ENCODE measurements at regions not wholly inside any gene's neighbourhood (a gene's known extent, or its start where the extent isn't known, plus 50 kb on each side); places are given as distances from the start of the nearest gene placed in this dataset.

DNA sequence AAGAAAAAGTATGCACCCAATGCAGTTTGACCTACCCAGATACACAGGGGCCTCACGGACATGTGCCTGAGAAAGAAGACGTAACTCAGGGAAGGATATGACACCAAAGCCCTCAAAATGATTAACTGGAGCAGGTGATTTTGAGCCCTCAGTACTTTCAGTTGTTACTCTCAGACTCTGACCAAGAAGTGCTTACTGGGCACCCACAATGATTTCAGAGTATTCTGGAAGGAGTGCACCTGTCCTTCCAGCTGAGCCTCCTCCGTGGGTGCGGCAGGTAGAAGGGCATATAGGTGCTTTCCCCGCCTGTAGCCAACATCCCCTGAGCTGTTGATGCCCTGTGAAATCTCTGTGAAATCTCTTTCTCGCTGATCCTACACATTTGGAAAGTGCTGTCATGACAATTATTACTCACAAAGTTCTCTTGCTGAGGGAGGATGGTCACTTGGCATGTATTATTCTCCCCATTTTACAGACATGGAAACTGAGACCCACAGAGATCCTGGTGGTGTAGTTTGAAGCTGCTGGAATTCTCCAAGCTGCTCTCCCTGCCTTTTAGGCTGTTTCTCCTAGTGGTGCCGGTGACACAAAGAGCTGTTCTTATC lies 154.3 kb upstream of the CCND2 start (continued):
- TF ChIP-seq FOS (IDR thresholded peaks at IDR 0.05; ENCODE audit: borderline replicate concordance, extremely low read depth, insufficient read length) (no peak), IKZF2 (IDR thresholded peaks at IDR 0.05) (peak; percentile 94 to 97), SIN3A (IDR thresholded peaks at IDR 0.05; ENCODE audit: low read depth, low read length) (no peak), ZNF622 (IDR thresholded peaks at IDR 0.05) (no peak), TCF7 (IDR thresholded peaks at IDR 0.05; ENCODE audit: borderline replicate concordance) (peak; percentile 55; the same call in 1 of the 2 replicates), CREM (IDR thresholded peaks at IDR 0.05; ENCODE audit: low read depth) (peak; percentile 86), SRF (IDR thresholded peaks at IDR 0.05; ENCODE audit: low read depth in 2 of 2, low read length in 2 of 2) (no peak), MEF2A (IDR thresholded peaks at IDR 0.05; ENCODE audit: insufficient read depth, low read depth, low read length) (0 out of 2 replicates have a peak, but pooled peaks have one; percentile 43), JUND (IDR thresholded peaks at IDR 0.05; ENCODE audit: low read depth, low read length) (no peak), BCL11A (IDR thresholded peaks at IDR 0.05; ENCODE audit: low read depth, low read length) (peak; percentile 86), LARP7 (IDR thresholded peaks at IDR 0.05) (no peak), WRNIP1 (IDR thresholded peaks at IDR 0.05; ENCODE audit: borderline replicate concordance, low read depth, low read length) (peak; percentile 92; the same call in 1 of the 2 replicates)
- TF ChIP-seq, protein P1, sequence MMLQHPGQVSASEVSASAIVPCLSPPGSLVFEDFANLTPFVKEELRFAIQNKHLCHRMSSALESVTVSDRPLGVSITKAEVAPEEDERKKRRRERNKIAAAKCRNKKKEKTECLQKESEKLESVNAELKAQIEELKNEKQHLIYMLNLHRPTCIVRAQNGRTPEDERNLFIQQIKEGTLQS (IDR thresholded peaks at IDR 0.05; ENCODE audit: borderline replicate concordance, extremely low read depth, low read depth, low read length): no peak
- TF ChIP-seq, protein P2, sequence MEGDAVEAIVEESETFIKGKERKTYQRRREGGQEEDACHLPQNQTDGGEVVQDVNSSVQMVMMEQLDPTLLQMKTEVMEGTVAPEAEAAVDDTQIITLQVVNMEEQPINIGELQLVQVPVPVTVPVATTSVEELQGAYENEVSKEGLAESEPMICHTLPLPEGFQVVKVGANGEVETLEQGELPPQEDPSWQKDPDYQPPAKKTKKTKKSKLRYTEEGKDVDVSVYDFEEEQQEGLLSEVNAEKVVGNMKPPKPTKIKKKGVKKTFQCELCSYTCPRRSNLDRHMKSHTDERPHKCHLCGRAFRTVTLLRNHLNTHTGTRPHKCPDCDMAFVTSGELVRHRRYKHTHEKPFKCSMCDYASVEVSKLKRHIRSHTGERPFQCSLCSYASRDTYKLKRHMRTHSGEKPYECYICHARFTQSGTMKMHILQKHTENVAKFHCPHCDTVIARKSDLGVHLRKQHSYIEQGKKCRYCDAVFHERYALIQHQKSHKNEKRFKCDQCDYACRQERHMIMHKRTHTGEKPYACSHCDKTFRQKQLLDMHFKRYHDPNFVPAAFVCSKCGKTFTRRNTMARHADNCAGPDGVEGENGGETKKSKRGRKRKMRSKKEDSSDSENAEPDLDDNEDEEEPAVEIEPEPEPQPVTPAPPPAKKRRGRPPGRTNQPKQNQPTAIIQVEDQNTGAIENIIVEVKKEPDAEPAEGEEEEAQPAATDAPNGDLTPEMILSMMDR (IDR thresholded peaks at IDR 0.05 in 2 of 3, conservative IDR thresholded peaks at IDR 0.05 in 1 of 3; ENCODE audit: control insufficient read depth in 2 of 3, extremely low read depth in 1 of 3, insufficient read depth in 1 of 3, low read depth in 3 of 3, low read length in 3 of 3): no peak
- TF ChIP-seq, protein P3, sequence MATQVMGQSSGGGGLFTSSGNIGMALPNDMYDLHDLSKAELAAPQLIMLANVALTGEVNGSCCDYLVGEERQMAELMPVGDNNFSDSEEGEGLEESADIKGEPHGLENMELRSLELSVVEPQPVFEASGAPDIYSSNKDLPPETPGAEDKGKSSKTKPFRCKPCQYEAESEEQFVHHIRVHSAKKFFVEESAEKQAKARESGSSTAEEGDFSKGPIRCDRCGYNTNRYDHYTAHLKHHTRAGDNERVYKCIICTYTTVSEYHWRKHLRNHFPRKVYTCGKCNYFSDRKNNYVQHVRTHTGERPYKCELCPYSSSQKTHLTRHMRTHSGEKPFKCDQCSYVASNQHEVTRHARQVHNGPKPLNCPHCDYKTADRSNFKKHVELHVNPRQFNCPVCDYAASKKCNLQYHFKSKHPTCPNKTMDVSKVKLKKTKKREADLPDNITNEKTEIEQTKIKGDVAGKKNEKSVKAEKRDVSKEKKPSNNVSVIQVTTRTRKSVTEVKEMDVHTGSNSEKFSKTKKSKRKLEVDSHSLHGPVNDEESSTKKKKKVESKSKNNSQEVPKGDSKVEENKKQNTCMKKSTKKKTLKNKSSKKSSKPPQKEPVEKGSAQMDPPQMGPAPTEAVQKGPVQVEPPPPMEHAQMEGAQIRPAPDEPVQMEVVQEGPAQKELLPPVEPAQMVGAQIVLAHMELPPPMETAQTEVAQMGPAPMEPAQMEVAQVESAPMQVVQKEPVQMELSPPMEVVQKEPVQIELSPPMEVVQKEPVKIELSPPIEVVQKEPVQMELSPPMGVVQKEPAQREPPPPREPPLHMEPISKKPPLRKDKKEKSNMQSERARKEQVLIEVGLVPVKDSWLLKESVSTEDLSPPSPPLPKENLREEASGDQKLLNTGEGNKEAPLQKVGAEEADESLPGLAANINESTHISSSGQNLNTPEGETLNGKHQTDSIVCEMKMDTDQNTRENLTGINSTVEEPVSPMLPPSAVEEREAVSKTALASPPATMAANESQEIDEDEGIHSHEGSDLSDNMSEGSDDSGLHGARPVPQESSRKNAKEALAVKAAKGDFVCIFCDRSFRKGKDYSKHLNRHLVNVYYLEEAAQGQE (IDR thresholded peaks at IDR 0.05; ENCODE audit: low read depth, low read length): no peak
- TF ChIP-seq, protein P4, sequence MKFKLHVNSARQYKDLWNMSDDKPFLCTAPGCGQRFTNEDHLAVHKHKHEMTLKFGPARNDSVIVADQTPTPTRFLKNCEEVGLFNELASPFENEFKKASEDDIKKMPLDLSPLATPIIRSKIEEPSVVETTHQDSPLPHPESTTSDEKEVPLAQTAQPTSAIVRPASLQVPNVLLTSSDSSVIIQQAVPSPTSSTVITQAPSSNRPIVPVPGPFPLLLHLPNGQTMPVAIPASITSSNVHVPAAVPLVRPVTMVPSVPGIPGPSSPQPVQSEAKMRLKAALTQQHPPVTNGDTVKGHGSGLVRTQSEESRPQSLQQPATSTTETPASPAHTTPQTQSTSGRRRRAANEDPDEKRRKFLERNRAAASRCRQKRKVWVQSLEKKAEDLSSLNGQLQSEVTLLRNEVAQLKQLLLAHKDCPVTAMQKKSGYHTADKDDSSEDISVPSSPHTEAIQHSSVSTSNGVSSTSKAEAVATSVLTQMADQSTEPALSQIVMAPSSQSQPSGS (IDR thresholded peaks at IDR 0.05; ENCODE audit: low read length): peak; percentile 86
- TF ChIP-seq, protein P5, sequence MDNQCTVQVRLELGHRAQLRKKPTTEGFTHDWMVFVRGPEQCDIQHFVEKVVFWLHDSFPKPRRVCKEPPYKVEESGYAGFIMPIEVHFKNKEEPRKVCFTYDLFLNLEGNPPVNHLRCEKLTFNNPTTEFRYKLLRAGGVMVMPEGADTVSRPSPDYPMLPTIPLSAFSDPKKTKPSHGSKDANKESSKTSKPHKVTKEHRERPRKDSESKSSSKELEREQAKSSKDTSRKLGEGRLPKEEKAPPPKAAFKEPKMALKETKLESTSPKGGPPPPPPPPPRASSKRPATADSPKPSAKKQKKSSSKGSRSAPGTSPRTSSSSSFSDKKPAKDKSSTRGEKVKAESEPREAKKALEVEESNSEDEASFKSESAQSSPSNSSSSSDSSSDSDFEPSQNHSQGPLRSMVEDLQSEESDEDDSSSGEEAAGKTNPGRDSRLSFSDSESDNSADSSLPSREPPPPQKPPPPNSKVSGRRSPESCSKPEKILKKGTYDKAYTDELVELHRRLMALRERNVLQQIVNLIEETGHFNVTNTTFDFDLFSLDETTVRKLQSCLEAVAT (IDR thresholded peaks at IDR 0.05): no peak
